WTC11 (cell line): ENCODE measurements at regions not wholly inside any gene's neighbourhood (a gene's known extent, or its start where the extent isn't known, plus 50 kb on each side); places are given as distances from the start of the nearest gene placed in this dataset.
"Not testable (repeated sequence)": the region's sequence is repeated elsewhere in the genome, so short reads cannot be mapped to it uniquely, and the experiment has no call there.

Source experiments
- ATAC-seq: fragments of 200-7000 bp; cut with Tn5 transposase; 2 replicates; pipeline ENCODE4 v1.10.0; 2021; ENCODE audit warnings: mild to moderate bottlenecking, moderate library complexity
- CTCF ChIA-PET: fragments of 300-600 bp; sonication (Branson Sonifier 250); formaldehyde crosslinking; loops from one replicate; lab custom pipeline; 2021; ENCODE audit warnings: antibody characterized with exemption; lab: Charles Lee
- POLR2A ChIA-PET: fragments of 350-600 bp; sonication (Branson Sonifier 250); formaldehyde crosslinking; loops from one replicate; lab custom pipeline; 2021; ENCODE audit warnings: antibody characterized with exemption; lab: Charles Lee
- DNase-seq: peaks from one replicate; pipeline ENCODE4 v3.0.0; 2021; ENCODE audit warnings: low spot score
- H3K27ac Mint-ChIP-seq: 2 replicates; pipeline ENCODE4 v1.8.0; 2021; ENCODE audit warnings: mixed read lengths
- H3K27me3 Mint-ChIP-seq: 2 replicates; pipeline ENCODE4 v1.8.0; 2021; ENCODE audit warnings: low read depth, mild to moderate bottlenecking, moderate library complexity, mixed read lengths
- H3K36me3 Mint-ChIP-seq: 2 replicates; pipeline ENCODE4 v1.8.0; 2021; ENCODE audit warnings: mixed read lengths
- H3K4me1 Mint-ChIP-seq: 2 replicates; pipeline ENCODE4 v1.8.0; 2022; ENCODE audit warnings: mixed read lengths
- H3K4me3 Mint-ChIP-seq: 2 replicates; pipeline ENCODE4 v1.8.0; 2021; ENCODE audit warnings: mild to moderate bottlenecking, moderate library complexity, mixed read lengths
- H3K9me3 Mint-ChIP-seq: 2 replicates; pipeline ENCODE4 v1.8.0; 2021; ENCODE audit warnings: mixed read lengths
- NR2C2 ChIP-seq: sonication (generic); formaldehyde crosslinking; IDR thresholded peaks from 2 replicates; pipeline ENCODE4 v1.8.0; 2022; ENCODE audit warnings: mild to moderate bottlenecking, missing genetic modification reagents
- TF ChIP-seq, protein P1 (sequence below): fragments of 250-450 bp; sonication (Bioruptor Pico); IDR thresholded peaks from 2 replicates; pipeline ENCODE4 v1.9.0; 2021; ENCODE audit warnings: mild to moderate bottlenecking

GRCh38 chr4:173111031-173111430, 57.6 kb upstream of the GALNT7 start:
- H3K27me3 Mint-ChIP-seq: no peaks in the 10 kb centered on the region
- no peak overlapping the region for H3K4me3 Mint-ChIP-seq
- no peak for DNase-seq
- no peak overlapping the region for H3K27ac Mint-ChIP-seq
- H3K36me3 Mint-ChIP-seq: no peaks in the 10 kb centered on the region
- no peak for ATAC-seq
- CTCF ChIA-PET: no interaction called here
- no peak for TF ChIP-seq NR2C2 (CRISPR knock-in tag)
- TF ChIP-seq, protein P1, sequence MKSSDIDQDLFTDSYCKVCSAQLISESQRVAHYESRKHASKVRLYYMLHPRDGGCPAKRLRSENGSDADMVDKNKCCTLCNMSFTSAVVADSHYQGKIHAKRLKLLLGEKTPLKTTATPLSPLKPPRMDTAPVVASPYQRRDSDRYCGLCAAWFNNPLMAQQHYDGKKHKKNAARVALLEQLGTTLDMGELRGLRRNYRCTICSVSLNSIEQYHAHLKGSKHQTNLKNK (CRISPR knock-in tag): no peak
- peaks cover 21% of the 10 kb centered on the region for H3K4me1 Mint-ChIP-seq
- no peaks in the 10 kb centered on the region for H3K9me3 Mint-ChIP-seq
- POLR2A ChIA-PET: no interaction called here

DNA sequence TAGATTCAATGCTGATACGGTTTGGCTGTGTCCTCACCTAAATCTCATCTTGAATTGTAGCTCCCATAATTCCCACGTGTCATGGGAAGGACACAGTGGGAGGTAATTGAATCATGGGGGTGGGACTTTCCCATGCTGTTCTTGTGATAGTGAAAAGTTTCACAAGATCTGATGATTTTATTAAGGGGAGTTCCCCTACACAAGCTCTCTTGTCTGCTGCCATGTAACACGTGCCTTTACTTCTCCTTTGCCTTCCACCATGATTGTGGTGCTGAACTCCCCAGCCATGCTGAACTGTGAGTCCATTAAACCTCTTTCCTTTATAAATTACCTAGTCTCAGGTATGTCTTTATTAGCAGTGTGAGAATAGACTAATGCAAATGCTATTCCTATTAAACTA, 51.2 kb upstream of the GALNT7 start:
- CTCF ChIA-PET, H3K4me3 Mint-ChIP-seq, ATAC-seq, DNase-seq, H3K27me3 Mint-ChIP-seq, H3K27ac Mint-ChIP-seq, H3K36me3 Mint-ChIP-seq, H3K9me3 Mint-ChIP-seq: not testable (repeated sequence)
- H3K4me1 Mint-ChIP-seq: peaks cover 34% of the 10 kb centered on the region
- POLR2A ChIA-PET: interaction anchor here (0.6 kb wide), 1 partner anchor 36 kb away, joined by 4 read pairs; no protein-coding TSS in a partner anchor
